Prostate gland (tissue), 2 donors: ENCODE measurements at regions not wholly inside any gene's neighbourhood (a gene's known extent, or its start where the extent isn't known, plus 50 kb on each side); places are given as distances from the start of the nearest gene placed in this dataset.

ENCODE experiments used
- DNase-seq: peaks from one replicate; pipeline ENCODE4 v3.0.0-alpha.2; 2019; ENCODE audit warnings: low spot score
- H3K27ac ChIP-seq, 2 donors: fragments of 200-600 bp; sonication (generic); 2 replicates each; pipeline ENCODE4 v1.5.1; 2017 to 2019
- H3K27me3 ChIP-seq: fragments of 200-600 bp; sonication (generic); replicated peaks from 2 replicates; pipeline ENCODE4 v1.5.1; 2019; ENCODE audit not compliant: insufficient read depth
- H3K36me3 ChIP-seq, 2 donors: fragments of 200-600 bp; sonication (generic); 1 replicate in 1 of 2; 2 replicates in 1 of 2; pipeline versions ENCODE4 v1.5.1 to v1.8.1; 2017 to 2019
- H3K4me1 ChIP-seq: fragments of 200-600 bp; sonication (generic); replicated peaks from 2 replicates; pipeline ENCODE4 v1.5.1; 2019
- H3K4me3 ChIP-seq, 2 donors: fragments of 200-600 bp; sonication (generic); 2 replicates each; pipeline ENCODE4 v1.5.1; 2017 to 2019
- H3K9me3 ChIP-seq: fragments of 200-600 bp; sonication (generic); 2 replicates; pipeline ENCODE4 v1.5.1; 2017
- CTCF ChIP-seq, 4 experiments: fragments of 200-600 bp in 2 of 4; fragments of 450-650 bp in 2 of 4; sonication (generic) in 2 of 4; IDR thresholded peaks; 1 replicate in 3 of 4; 2 replicates in 1 of 4; pipeline ENCODE4 v1.5.1; 2016 to 2019; ENCODE audit warnings: antibody characterized with exemption in 4 of 4, mild to moderate bottlenecking in 2 of 4, moderate library complexity in 2 of 4
- POLR2A ChIP-seq: fragments of 450-650 bp; IDR thresholded peaks from one replicate; pipeline ENCODE4 v1.6.1; 2016; ENCODE audit warnings: antibody characterized with exemption, mild to moderate bottlenecking
- POLR2AphosphoS5 ChIP-seq: sonication (generic); formaldehyde crosslinking; IDR thresholded peaks from one replicate; pipeline ENCODE4 v1.6.1; 2017; ENCODE audit warnings: antibody characterized with exemption
- WGBS: methylation state at CpG from one replicate; pipeline ENCODE4 v1.1.5; 2018; 5-methylcytosine and 5-hydroxymethylcytosine counted together
- intact Hi-C: fragments of 100-400 bp; cut with DNase I; formaldehyde crosslinking; loops from one replicate; pipeline ENCODE4 v1.14.2; 2022
- small RNA-seq, 2 donors: library from RNA; depleted of rRNA; stranded (forward); fragments of <200 nt; gene quantifications; one replicate each; pipeline ENCODE3, GENCODE V24; 2016

- no peaks in the 10 kb centered on the region for H3K36me3 ChIP-seq
- TF ChIP-seq CTCF (IDR thresholded peaks at IDR 0.05) (no peak), POLR2A (no peak), POLR2AphosphoS5 (no peak)
- no peak overlapping the region for H3K27ac ChIP-seq
- WGBS: 69% methylated on average over 2 of the region's 2 CpGs
- intact Hi-C loops: no loop called here
- no peak overlapping the region for H3K4me3 ChIP-seq
- H3K9me3 ChIP-seq: no peaks in the 10 kb centered on the region
- no peak for DNase-seq
- no peaks in the 10 kb centered on the region for H3K4me1 ChIP-seq
- no peaks in the 10 kb centered on the region for H3K27me3 ChIP-seq
Observed at GRCh38 chr13:71924931-71925330, 57.9 kb upstream of the DACH1 start.

GRCh38 chr13:71922194-71922593, 55.2 kb upstream of the DACH1 start:
- Histone ChIP-seq H3K27ac (no peak overlapping the region), H3K4me1 (no peaks in the 10 kb centered on the region), H3K36me3 (no peaks in the 10 kb centered on the region), H3K4me3 (no peak overlapping the region), H3K27me3 (no peaks in the 10 kb centered on the region), H3K9me3 (no peaks in the 10 kb centered on the region)
- TF ChIP-seq POLR2A (no peak), POLR2AphosphoS5 (no peak), CTCF (IDR thresholded peaks at IDR 0.05) (no peak)
- WGBS: 90% methylated on average over 1 of the region's 1 CpG
- no peak for DNase-seq
- intact Hi-C loops: no loop called here

Small RNA genes in the stretch of these regions (small RNA-seq; reads per million reads assigned to genes)
- gene RF00263 (0 reads per million in 2 donors), gene RF00411 (0 to 0.10 reads per million in 2 donors), gene RF00440 (0 reads per million in 2 donors), gene RF02271 (0 reads per million in 2 donors), gene RPL18AP17 (0 reads per million in 2 donors)
